ENCODE measurements at regions not wholly inside any gene's neighbourhood (a gene's known extent, or its start where the extent isn't known, plus 50 kb on each side); places are given as distances from the start of the nearest gene placed in this dataset.

GRCh38 chr9:33739398-33739797, 56.0 kb upstream of the PRSS3 start:
- Histone ChIP-seq H2BK20ac (ENCODE audit: low read depth, low read length) (no peak overlapping the region), H3K56ac (ENCODE audit: extremely low read depth, insufficient read depth, low read length) (no peak overlapping the region), H4K20me1 (ENCODE audit: insufficient read depth, low read length) (no peaks in the 10 kb centered on the region), H3K79me1 (ENCODE audit: low read depth in 1 of 2, low read length in 2 of 2) (no peaks in the 10 kb centered on the region), H3K4ac (ENCODE audit: low read depth, low read length) (no peak overlapping the region), H2AK9ac (replicated peaks; ENCODE audit: low read depth, low read length, poor library complexity) (no peak overlapping the region), H3K23ac (ENCODE audit: low read depth, low read length) (no peak overlapping the region; the same call in 1 of the 2 replicates), H2BK15ac (ENCODE audit: low read depth, low read length) (no peak overlapping the region), H3K4me3 (ENCODE audit: insufficient read depth, low read depth, low read length) (no peak overlapping the region), H3K9ac (ENCODE audit: low read depth, low read length) (no peak overlapping the region), H2AFZ (replicated peaks; ENCODE audit: low read length, poor library complexity) (no peak overlapping the region), H3K14ac (replicated peaks; ENCODE audit: low read depth, low read length) (no peak overlapping the region), H3K36me3 (ENCODE audit: control insufficient read depth, insufficient read depth, low read length) (no peaks in the 10 kb centered on the region), H4K91ac (ENCODE audit: insufficient read depth, low read depth, low read length) (no peak overlapping the region), H2BK5ac (ENCODE audit: low read depth, low read length, poor library complexity, severe bottlenecking) (no peak overlapping the region), H4K8ac (ENCODE audit: low read depth in 2 of 2, low read length in 2 of 2) (no peak overlapping the region), H2BK120ac (ENCODE audit: low read depth, low read length) (no peak overlapping the region), H3K4me1 (ENCODE audit: control insufficient read depth, insufficient read depth, low read length) (peaks cover 1% of the 10 kb centered on the region; the same call in 1 of the 2 replicates), H3K18ac (ENCODE audit: low read depth, low read length) (no peak overlapping the region), H3K9me3 (ENCODE audit: control insufficient read depth, insufficient read depth, low read length) (no peaks in the 10 kb centered on the region), H3K27me3 (ENCODE audit: control insufficient read depth, insufficient read depth, low read length) (peaks cover 4% of the 10 kb centered on the region), H3K4me2 (ENCODE audit: low read depth, low read length) (no peak overlapping the region), H4K5ac (ENCODE audit: low read depth, low read length) (no peak overlapping the region), H2AK5ac (ENCODE audit: low read depth, low read length) (no peak overlapping the region), H3K9me1 (ENCODE audit: insufficient read depth, low read length) (no peaks in the 10 kb centered on the region), H3K27ac (ENCODE audit: insufficient read depth, low read length) (no peak overlapping the region)
- ChIA-PET CTCF (interaction anchor here (2.5 kb wide), 1 partner anchor 9 kb away, joined by 13 read pairs; no protein-coding TSS in a partner anchor), POLR2A (ENCODE audit: unreplicated experiment) (no interaction called here)
- TF ChIP-seq NFE2L2 (IDR thresholded peaks at IDR 0.05; ENCODE audit: low read depth, low read length) (no peak), RFX5 (IDR thresholded peaks at IDR 0.05; ENCODE audit: low read depth, low read length) (no peak), BHLHE40 (IDR thresholded peaks at IDR 0.05; ENCODE audit: low read depth, low read length) (no peak), RAD21 (IDR thresholded peaks at IDR 0.05; ENCODE audit: low read length) (no peak), CEBPB (IDR thresholded peaks at IDR 0.05; ENCODE audit: low read depth, low read length) (no peak), SMC3 (IDR thresholded peaks at IDR 0.05; ENCODE audit: low read depth, low read length) (no peak), FOS (IDR thresholded peaks at IDR 0.05; ENCODE audit: low read depth, low read length) (no peak), RCOR1 (IDR thresholded peaks at IDR 0.05; ENCODE audit: insufficient replicate concordance, low read length) (no peak), MXI1 (IDR thresholded peaks at IDR 0.05; ENCODE audit: borderline replicate concordance, low read depth, low read length) (no peak), POLR2A (IDR thresholded peaks at IDR 0.05; ENCODE audit: low read depth, low read length) (no peak), MAZ (IDR thresholded peaks at IDR 0.05; ENCODE audit: borderline replicate concordance, low read depth, low read length) (no peak), MAFK (IDR thresholded peaks at IDR 0.05; ENCODE audit: low read depth, low read length) (no peak), CHD1 (IDR thresholded peaks at IDR 0.05; ENCODE audit: low read depth, low read length) (no peak)
- TF ChIP-seq, protein P1, sequence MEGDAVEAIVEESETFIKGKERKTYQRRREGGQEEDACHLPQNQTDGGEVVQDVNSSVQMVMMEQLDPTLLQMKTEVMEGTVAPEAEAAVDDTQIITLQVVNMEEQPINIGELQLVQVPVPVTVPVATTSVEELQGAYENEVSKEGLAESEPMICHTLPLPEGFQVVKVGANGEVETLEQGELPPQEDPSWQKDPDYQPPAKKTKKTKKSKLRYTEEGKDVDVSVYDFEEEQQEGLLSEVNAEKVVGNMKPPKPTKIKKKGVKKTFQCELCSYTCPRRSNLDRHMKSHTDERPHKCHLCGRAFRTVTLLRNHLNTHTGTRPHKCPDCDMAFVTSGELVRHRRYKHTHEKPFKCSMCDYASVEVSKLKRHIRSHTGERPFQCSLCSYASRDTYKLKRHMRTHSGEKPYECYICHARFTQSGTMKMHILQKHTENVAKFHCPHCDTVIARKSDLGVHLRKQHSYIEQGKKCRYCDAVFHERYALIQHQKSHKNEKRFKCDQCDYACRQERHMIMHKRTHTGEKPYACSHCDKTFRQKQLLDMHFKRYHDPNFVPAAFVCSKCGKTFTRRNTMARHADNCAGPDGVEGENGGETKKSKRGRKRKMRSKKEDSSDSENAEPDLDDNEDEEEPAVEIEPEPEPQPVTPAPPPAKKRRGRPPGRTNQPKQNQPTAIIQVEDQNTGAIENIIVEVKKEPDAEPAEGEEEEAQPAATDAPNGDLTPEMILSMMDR (conservative IDR thresholded peaks at IDR 0.05; ENCODE audit: low read depth, low read length): no peak
- TF ChIP-seq, protein P2, sequence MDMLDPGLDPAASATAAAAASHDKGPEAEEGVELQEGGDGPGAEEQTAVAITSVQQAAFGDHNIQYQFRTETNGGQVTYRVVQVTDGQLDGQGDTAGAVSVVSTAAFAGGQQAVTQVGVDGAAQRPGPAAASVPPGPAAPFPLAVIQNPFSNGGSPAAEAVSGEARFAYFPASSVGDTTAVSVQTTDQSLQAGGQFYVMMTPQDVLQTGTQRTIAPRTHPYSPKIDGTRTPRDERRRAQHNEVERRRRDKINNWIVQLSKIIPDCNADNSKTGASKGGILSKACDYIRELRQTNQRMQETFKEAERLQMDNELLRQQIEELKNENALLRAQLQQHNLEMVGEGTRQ (IDR thresholded peaks at IDR 0.05; ENCODE audit: low read depth, low read length): no peak
- TF ChIP-seq, protein P3, sequence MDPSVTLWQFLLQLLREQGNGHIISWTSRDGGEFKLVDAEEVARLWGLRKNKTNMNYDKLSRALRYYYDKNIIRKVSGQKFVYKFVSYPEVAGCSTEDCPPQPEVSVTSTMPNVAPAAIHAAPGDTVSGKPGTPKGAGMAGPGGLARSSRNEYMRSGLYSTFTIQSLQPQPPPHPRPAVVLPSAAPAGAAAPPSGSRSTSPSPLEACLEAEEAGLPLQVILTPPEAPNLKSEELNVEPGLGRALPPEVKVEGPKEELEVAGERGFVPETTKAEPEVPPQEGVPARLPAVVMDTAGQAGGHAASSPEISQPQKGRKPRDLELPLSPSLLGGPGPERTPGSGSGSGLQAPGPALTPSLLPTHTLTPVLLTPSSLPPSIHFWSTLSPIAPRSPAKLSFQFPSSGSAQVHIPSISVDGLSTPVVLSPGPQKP (IDR thresholded peaks at IDR 0.05; ENCODE audit: borderline replicate concordance, low read depth, low read length): no peak
- dilution Hi-C loops (cut with HindIII; ENCODE audit: low sequenced_read_pairs, unreplicated experiment): no loop called here
- intact Hi-C loops (cut with micrococcal nuclease): no loop called here
- no peak for ATAC-seq (ENCODE audit: low read depth)
- in situ Hi-C loops (cut with MboI; ENCODE audit: low sequenced_read_pairs): no loop called here
- no TSS peak for BruUV-seq (replicated peaks)
- DNase-seq: no peak

Data from IMR-90 (cell line).